GM12864 (cell line): ENCODE measurements at regions not wholly inside any gene's neighbourhood (a gene's known extent, or its start where the extent isn't known, plus 50 kb on each side); places are given as distances from the start of the nearest gene placed in this dataset.

ENCODE experiments used
- DNase-seq: peaks from one replicate; pipeline ENCODE4 v3.0.0-alpha.2; 2011; ENCODE audit warnings: low read depth
- H3K4me3 ChIP-seq: 2 replicates; pipeline ENCODE4 v1.5.1; 2011; ENCODE audit warnings: mild to moderate bottlenecking, low read depth, low read length, control low read depth
- CTCF ChIP-seq: IDR thresholded peaks from 2 replicates; pipeline ENCODE4 v1.5.1; 2011; ENCODE audit warnings: low read depth, mild to moderate bottlenecking, moderate library complexity, low read length, control low read depth, inconsistent platforms; ENCODE audit errors: missing control alignments

DNA sequence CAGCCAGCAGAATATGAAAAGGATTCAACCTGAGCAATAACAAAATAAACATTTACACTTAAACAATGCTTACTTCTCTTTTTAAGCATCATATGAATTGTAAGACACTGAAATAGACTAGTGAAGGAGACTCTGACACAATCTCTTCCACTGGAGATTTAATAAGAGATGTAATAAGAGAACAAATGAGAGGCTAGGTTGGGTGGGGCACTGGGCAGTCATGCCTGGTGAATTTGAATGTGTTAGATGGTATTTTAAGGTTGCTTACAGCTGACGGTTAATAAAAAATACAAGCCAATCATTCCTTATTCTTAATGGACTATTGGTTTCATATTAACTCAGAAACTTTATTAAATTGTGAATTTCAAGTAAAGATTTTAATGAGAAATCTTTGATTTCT is 105.9 kb upstream of the TARS1 start:
- no peak for DNase-seq
- TF ChIP-seq CTCF = no peak
- H3K4me3 ChIP-seq = no peak overlapping the region

DNA sequence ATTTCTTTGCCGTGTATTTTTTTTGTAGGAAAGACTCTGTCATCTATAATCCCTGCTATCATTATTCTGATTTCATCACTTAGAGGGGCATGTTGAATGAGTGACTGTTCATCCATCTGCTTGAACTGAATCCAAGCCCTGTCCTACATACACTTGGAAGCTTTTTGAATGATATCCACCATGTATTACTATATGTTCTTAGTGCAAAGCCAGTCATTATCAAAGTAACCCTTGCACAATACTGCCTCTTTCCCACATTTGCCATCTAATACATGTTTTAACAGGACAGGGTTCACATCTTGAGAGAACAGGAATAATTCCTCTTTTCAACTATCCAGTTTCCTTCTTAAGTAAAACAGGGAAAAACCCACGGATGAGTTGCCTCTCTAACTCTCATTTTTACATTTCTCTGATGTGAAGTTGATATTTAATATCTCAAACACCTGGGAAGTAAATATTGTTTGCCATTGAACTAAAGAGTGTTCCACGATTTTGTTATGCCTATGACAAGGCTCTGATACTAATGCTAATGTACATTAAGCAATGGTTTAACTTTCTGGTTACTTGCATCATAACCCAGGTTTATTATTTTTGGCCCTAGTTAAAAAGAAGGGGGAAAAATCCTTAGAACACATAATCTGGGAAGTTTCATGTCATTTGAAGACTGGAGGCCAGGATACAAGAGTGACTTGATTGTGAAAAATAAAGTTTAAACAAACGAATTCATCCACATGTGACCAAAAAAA is 103.7 kb upstream of the TARS1 start:
- no peak for TF ChIP-seq CTCF
- no peak overlapping the region for H3K4me3 ChIP-seq
- DNase-seq = no peak

GRCh38 chr5:33337637-33337992 is 103.2 kb upstream of the TARS1 start:
- no peak overlapping the region for H3K4me3 ChIP-seq
- DNase-seq = no peak
- TF ChIP-seq CTCF = no peak

- TF ChIP-seq CTCF = no peak
- DNase-seq = no peak
- H3K4me3 ChIP-seq = no peak overlapping the region
Measured at GRCh38 chr5:33338336-33339110, 102.2 kb upstream of the TARS1 start.

GRCh38 chr5:33339413-33339812 is 101.4 kb upstream of the TARS1 start:
- no peak for DNase-seq
- no peak overlapping the region for H3K4me3 ChIP-seq
- no peak for TF ChIP-seq CTCF

GRCh38 chr5:33340195-33340594 is 100.6 kb upstream of the TARS1 start:
- DNase-seq = no peak
- H3K4me3 ChIP-seq = no peak overlapping the region

More at GRCh38 chr5:33340195-33340594, 100.6 kb upstream of the TARS1 start:
- no peak for TF ChIP-seq CTCF
